Ovary (tissue), 7 donors: ENCODE measurements at regions not wholly inside any gene's neighbourhood (a gene's known extent, or its start where the extent isn't known, plus 50 kb on each side); places are given as distances from the start of the nearest gene placed in this dataset.

ENCODE experiments used
- DNase-seq, 5 donors: peaks; one replicate each; pipeline ENCODE4 v3.0.0-alpha.2; 2019 to 2020
- H3K27ac ChIP-seq, 2 donors: fragments of 200-600 bp; one replicate each; pipeline versions ENCODE4 v1.5.1 to v1.8.0; 2019 to 2022
- H3K27me3 ChIP-seq: fragments of 200-600 bp; one replicate; pipeline ENCODE4 v1.8.0; 2022
- H3K36me3 ChIP-seq: fragments of 200-600 bp; sonication (generic); one replicate; pipeline ENCODE4 v1.5.1; 2019
- H3K4me1 ChIP-seq: one replicate; pipeline ENCODE4 v1.8.1; 2013; ENCODE audit warnings: mild to moderate bottlenecking, moderate library complexity; ENCODE audit not compliant: insufficient read depth
- H3K4me3 ChIP-seq: fragments of 200-600 bp; sonication (generic); one replicate; pipeline ENCODE4 v1.5.1; 2017
- H3K9me3 ChIP-seq, 2 donors: fragments of 200-600 bp in 1 of 2; sonication (generic) in 1 of 2; one replicate each; pipeline versions ENCODE4 v1.5.1 to v1.8.1; 2013 to 2019; ENCODE audit warnings: mild to moderate bottlenecking in 1 of 2, moderate library complexity in 1 of 2
- EP300 ChIP-seq: sonication (generic); formaldehyde crosslinking; IDR thresholded peaks from one replicate; pipeline ENCODE4 v1.6.1; 2017; ENCODE audit warnings: antibody characterized with exemption
- POLR2A ChIP-seq: fragments of 450-650 bp; IDR thresholded peaks from one replicate; pipeline ENCODE4 v1.6.1; 2017; ENCODE audit warnings: antibody characterized with exemption, mild to moderate bottlenecking, moderate library complexity
- WGBS, 3 donors: extraction: QIAGEN DNeasy Blood & Tissue Kit in 1 of 3; methylation state at CpG; one replicate each; pipeline versions ENCODE4 v1.1.5 to v1.1.7; 2013 to 2017; 5-methylcytosine and 5-hydroxymethylcytosine counted together
- intact Hi-C, 4 donors: fragments of 100-400 bp; cut with DNase I; formaldehyde crosslinking; loops; one replicate each; pipeline versions ENCODE4 v1.11.0 to v1.15.1; 2022 to 2023
- TF ChIP-seq, protein P1 (sequence below), 3 donors: fragments of 450-650 bp in 2 of 3; fragments of 200-600 bp in 1 of 3; IDR thresholded peaks; one replicate each; pipeline versions ENCODE4 v1.5.1 to v1.8.0; 2016 to 2022; ENCODE audit warnings: antibody characterized with exemption in 3 of 3, mild to moderate bottlenecking in 1 of 3
- donor health status: DM: no; HTN: no; CAD: no; lungs with moderate emphysema.
- donor health status: DM: no; HTN: no; CAD: no.
- donor health status: Bipolar disorder and iron deficiency.
- donor health status: DM: no; HTN: no; CAD: no.
- donor health status: DM: yes; HTN: yes; CAD: no.

DNA sequence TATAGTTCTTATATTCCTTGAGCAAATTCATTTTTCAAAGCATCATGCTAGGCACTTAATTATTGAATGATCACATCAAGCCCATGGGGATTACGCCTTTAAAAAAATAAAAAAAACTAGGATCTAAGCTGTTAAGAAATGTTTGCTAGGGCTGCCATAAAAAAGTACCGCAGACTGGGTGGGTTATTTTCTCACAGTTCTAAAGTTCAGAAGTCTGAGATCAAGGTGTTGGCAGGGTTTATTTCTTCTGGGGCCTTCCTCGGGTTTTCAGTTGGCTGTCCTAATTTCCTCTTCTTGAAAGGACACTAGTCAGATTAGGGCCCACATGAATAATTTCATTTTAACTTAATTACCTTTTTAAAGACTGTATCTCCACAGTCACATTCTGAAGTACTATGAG, 165.6 kb upstream of the RIMS1 start:
- whole genome bisulfite sequencing, 3 donors: 34 to 49% (median 44%) methylated on average over 3 of the region's 3 CpGs
- Histone ChIP-seq H3K36me3 (no peaks in the 10 kb centered on the region), H3K27me3 (no peaks in the 10 kb centered on the region), H3K9me3 (no peaks in the 10 kb centered on the region), H3K4me1 (no peaks in the 10 kb centered on the region), H3K4me3 (no peak overlapping the region), H3K27ac (no peak overlapping the region)
- intact Hi-C loops: no loop called here
- DNase-seq: no peak
- TF ChIP-seq EP300 (no peak), POLR2A (no peak)
- TF ChIP-seq, protein P1, sequence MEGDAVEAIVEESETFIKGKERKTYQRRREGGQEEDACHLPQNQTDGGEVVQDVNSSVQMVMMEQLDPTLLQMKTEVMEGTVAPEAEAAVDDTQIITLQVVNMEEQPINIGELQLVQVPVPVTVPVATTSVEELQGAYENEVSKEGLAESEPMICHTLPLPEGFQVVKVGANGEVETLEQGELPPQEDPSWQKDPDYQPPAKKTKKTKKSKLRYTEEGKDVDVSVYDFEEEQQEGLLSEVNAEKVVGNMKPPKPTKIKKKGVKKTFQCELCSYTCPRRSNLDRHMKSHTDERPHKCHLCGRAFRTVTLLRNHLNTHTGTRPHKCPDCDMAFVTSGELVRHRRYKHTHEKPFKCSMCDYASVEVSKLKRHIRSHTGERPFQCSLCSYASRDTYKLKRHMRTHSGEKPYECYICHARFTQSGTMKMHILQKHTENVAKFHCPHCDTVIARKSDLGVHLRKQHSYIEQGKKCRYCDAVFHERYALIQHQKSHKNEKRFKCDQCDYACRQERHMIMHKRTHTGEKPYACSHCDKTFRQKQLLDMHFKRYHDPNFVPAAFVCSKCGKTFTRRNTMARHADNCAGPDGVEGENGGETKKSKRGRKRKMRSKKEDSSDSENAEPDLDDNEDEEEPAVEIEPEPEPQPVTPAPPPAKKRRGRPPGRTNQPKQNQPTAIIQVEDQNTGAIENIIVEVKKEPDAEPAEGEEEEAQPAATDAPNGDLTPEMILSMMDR (IDR thresholded peaks at IDR 0.05): no peak

DNA sequence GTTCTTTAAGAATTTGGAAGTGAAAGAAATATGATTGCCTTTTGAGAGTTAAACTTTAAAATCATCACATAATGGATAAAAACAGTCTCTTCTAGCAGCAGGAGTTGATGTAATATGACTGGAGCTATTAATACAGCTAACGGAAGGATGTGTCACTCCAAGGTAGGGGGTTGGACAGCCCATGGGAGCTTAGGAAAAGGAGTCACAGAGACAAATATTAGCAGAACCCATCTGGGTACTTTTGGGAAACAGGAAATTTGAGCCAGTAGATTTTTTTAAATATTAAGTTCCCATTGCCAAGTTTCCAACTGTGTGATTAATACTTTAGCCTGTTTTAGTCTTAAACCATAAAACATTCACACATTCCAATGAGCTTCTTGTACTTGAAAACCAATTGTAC, 164.7 kb upstream of the RIMS1 start:
- no peaks in the 10 kb centered on the region for H3K9me3 ChIP-seq
- WGBS, 3 donors: 24 to 42% (median 32%) methylated on average over 1 of the region's 1 CpG
- intact Hi-C loops: no loop called here
- no peaks in the 10 kb centered on the region for H3K4me1 ChIP-seq
- DNase-seq: no peak
- no peaks in the 10 kb centered on the region for H3K36me3 ChIP-seq
- no peak overlapping the region for H3K27ac ChIP-seq
- no peaks in the 10 kb centered on the region for H3K27me3 ChIP-seq
- TF ChIP-seq EP300 (no peak), POLR2A (no peak)
- TF ChIP-seq, protein P1 (IDR thresholded peaks at IDR 0.05): no peak
- H3K4me3 ChIP-seq: no peak overlapping the region

DNA sequence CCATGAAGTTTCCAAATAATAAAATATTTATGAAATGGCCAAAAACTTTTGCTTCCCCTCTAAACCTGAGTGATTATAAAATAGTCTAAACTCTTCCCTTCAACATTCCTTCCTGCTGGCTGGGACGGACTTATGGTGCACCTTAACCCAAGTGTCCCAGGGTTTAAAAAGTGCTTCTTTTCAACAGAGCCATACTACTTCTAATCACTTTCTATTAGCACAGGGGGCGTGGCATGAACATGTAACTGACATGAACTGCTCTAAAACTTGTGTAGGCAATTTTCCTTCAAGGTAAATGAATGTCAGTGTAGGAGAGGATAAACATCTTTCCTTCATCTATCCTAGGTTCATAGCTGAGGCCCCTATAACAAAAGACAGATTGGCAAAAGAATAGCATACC, 163.6 kb upstream of the RIMS1 start:
- Histone ChIP-seq H3K4me3 (no peak overlapping the region), H3K27ac (no peak overlapping the region), H3K4me1 (no peaks in the 10 kb centered on the region), H3K36me3 (no peaks in the 10 kb centered on the region), H3K9me3 (no peaks in the 10 kb centered on the region), H3K27me3 (no peaks in the 10 kb centered on the region)
- intact Hi-C loops: no loop called here
- TF ChIP-seq, protein P1 (IDR thresholded peaks at IDR 0.05): no peak
- no peak for TF ChIP-seq EP300
- no peak for TF ChIP-seq POLR2A
- no peak for DNase-seq
- 74 to 88% (median 75%) methylated on average over 2 of the region's 2 CpGs for WGBS, 3 donors

DNA sequence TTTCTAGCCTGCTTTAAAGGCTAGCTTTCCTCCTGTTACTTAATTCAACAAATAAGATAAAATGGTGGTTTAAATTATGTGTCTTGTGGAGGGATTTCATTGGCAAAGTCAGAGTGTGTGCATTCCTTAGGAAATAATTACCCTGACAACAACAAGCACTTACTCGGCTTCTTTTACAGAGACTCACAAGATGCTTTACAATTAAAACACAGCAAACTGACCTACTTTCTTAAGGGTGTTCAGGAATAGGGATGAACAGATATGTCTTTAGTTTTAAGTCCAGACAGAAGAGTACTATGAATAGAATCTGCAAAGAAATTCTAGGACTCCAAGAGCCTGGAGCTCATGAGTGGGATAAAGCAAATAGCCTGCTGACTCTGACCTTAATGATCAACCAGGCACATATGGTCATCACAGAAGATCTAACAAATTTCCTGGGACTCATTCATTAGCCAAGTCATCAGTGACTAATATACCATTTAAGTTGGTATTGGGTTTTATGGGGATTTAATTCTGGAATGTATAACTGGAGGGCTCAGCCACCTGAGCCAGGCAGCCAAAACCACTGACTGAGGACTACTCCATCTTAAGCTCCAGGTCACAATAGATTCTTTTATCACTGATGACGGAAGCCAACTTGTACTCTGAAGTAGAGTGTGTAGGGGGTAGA, 161.8 kb upstream of the RIMS1 start:
- TF ChIP-seq, protein P1 (IDR thresholded peaks at IDR 0.05): no peak
- TF ChIP-seq EP300 (no peak), POLR2A (no peak)
- Histone ChIP-seq H3K4me1 (no peaks in the 10 kb centered on the region), H3K4me3 (no peak overlapping the region), H3K9me3 (no peaks in the 10 kb centered on the region), H3K36me3 (no peaks in the 10 kb centered on the region), H3K27ac (no peak overlapping the region), H3K27me3 (no peaks in the 10 kb centered on the region)
- WGBS, 3 donors: 47 to 55% (median 50%) methylated on average over 2 of the region's 2 CpGs
- intact Hi-C loops: no loop called here
- DNase-seq: no peak
